DMS53 (cell line): ENCODE measurements at regions not wholly inside any gene's neighbourhood (a gene's known extent, or its start where the extent isn't known, plus 50 kb on each side); places are given as distances from the start of the nearest gene placed in this dataset.
"Not testable (repeated sequence)": the region's sequence is repeated elsewhere in the genome, so short reads cannot be mapped to it uniquely, and the experiment has no call there.

ENCODE experiments used
- DNase-seq: peaks from one replicate; lab custom pipeline; 2025; lab: John Stamatoyannopoulos, UW

DNA sequence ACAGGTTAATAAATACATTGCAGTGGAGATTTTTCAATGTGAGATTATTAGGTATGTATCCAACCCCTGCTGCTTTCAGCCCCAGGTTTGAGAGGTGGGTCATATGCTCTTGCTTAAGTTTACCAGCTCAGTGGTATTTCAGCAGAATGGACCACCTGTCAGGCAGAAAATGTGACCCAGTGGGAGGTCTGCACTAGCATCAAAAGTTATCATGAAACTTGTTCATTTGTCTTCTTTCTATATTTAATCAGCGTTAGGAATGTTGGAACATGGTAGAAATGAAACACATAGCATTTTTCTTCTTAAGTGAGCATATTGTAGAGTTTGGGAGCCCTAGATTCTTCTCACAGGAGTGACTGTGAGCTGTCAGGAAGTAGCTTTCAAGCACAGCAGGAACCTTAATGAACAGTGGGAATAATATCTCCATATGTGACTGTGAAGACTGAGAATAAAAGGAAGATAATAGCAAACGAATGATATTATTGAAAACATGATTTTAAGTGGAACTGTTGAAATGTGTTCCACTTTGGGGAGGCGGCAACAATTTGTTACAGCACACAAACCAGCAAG, 596.9 kb upstream of the CDH6 start:
- no peak for DNase-seq

DNA sequence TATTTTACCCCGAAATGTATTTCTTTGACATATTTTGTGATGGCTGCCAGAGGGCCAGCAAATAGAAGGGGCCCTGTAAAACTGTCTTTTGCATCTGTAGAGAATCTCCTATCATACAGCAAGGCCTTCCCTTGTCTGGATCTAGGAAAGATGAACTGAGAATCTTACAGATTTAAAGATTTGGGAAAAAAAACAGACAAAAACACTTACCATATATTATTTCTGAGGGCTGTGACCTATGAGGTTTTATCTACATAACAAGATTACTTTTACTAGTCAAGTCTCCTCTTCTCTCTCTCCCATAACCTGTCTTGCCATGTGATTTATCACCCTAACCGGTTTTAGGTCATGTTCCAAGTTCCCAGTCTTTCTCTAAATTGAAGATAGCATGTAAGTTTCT, 599.2 kb upstream of the CDH6 start:
- DNase-seq: no peak

DNA sequence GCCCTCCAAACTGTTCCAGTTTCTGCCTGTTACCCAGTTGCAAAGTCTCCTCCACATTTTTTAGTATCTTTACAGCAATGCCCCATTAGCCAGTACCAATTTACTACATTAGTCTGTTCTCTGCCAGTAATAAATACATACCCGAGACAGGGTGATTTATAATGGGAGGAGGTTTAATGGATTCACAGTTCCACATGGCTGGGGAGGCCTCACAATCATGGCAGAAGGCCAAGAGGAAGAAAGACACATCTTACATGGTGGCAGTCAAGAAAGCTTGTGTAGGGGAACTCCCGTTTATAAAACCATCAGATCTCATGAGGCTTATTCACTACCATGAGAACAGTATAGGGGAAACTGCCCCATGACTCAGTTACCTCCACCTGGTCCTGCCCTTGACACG, 600.7 kb upstream of the CDH6 start:
- DNase-seq: peak; percentile 12

DNA sequence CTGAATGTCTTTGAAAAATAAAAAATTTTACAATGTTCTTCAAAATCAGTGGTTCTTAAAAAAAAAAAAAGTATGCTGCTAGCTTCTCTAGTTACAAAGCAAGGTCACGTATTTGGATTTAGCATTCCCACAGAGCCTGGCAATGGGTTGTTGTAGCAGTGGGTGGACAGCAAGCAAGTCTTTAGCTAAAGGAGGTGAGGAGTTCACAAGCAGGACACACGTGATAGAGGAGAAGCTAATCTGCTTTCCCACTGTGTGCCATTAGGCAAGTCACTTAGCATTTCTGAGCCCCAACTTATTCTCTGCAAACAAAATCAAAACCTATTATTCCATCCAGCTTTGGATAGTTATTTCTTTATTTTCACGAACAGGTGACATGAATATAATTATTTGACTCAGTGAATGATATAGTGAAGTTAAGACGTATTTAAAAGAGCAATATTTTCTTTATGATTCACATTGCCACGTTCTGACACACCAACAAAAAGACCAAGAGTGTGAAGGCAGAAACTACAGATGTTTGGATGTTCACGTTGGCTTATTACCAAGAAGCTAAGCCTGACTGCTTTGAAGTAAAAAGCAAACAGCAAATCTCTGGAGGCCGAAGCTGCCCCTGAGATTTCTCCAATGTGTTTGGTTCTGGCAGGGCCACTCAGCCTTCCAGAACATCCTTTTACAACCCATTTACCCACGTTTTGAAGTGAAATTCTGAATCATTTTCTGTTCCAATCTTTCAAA, 612.1 kb upstream of the CDH6 start:
- DNase-seq: peak; percentile 42

DNA sequence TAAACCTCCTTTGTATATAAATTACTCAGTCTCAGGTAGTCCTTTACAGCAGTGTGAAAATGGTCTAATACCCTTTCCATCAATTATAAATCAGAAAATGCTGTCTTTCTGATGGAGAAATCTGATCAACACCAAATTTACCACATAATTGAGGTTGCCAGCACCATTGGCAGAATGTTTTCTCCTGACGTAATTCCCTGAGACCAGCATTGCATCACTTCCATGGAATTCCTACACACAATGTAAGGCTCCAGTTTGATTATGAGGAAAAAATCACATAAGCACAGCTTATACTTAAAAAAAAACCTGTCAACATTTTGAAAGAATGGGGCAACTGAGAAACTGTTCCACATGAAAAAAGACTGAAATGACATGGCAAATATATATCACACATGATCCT, 618.7 kb upstream of the CDH6 start:
- DNase-seq: no peak

DNA sequence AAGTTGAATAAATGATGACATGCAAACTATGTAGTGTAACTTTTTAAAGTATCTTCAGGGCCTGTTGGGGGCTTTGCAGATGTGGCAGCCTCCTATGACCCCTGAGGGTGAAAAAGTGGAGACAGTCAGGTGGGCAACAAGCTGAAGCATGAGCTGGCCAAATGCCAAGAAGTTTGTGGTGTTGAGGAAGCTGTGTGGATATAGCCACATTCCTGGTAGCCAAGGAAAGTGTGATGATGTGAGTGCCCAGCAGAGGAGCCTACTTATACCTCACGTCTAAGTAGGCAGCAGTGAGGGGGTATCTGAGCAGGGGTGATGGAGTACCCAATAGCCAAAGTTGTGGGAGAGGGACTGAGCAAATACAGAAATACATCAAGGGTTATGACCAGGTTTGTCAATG, 621.2 kb upstream of the CDH6 start:
- peak; percentile 12 for DNase-seq

DNA sequence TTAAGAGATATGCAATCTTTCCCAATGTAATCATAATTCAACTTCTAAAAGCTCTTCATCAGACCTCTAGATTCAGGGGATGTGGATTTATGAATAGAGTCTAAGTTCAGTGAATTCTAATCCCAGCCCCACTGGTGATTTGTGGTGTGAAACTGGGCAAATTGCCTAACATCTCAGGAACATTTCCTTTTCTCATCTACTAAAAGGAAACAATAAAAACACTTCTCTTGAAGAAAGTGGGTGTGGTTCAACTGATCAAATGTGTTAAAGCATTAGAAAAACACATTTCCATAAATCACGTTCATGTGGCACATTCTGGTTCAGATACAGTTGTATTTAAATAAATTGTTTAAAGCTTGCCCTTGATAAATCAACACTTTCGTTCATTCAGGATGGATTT, 631.7 kb upstream of the CDH6 start:
- DNase-seq: no peak

DNA sequence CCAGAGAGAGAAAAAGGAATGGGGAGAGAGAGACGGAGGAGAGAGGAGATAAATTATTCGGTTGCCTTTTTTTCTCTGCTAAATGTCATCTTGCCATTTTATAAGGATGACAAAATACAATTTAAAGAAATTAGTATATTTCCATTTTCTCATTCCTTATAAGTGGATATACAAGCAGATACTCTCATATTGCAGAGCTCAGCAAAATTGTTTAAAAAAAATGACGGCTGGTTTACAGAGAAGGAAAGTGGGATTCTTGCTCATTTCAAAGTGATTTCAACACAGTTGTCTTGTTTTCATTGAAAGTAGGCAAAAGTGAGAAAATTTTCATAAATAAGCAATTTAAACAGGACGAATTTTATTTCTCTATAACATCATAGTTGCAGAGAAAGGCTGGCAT, 641.9 kb upstream of the CDH6 start:
- no peak for DNase-seq

DNA sequence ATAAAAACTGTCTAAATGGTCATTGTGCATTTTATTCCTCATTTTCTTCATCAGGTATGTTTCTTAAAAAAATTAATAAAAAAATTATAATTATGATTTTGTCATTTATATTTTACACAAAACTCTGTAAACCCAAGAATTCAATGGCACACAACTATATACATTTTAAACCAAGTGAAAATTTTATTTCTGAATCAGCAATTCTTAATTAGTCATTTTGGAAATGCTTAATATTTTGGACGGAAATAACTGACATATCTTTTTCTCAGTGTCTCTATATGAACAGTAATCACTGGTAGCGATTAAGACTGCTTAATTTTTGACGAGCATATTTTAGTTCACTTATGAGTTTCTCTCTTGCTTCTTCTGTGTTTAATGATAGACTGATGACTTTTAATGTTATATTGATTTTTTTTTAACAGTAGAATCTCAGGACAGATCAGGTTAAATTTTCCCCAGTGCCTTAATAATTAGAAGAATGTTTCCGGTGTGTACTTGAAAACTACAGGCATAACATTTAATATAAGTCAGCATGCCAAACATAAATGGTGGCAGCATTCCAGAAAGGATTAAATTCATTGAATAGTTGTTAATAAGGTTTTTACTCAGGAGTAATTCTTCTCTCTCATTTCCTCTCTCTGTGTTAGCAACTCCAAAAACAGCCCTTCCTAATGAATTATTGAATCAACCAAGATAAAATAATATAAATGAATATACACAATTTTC, 644.7 kb upstream of the CDH6 start:
- no peak for DNase-seq

DNA sequence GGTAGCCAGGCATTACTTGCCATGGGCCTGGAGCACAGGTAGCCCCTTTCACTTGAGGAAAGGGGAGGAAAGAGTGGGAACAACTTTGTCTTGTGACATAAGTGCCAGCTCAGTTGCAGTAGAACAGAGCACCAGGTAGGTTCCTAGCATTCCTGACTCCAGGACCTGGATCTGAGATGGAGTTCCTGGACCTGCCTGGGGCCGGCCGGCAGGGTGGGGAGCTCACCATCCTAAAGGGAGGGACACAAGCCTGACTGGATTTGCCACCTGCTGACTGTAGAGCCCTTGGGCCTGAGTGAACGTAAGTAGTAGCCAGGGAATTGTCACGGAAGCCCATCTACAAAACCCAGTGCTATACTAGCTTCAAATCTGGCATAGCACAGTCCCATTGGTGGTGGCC, 653.3 kb upstream of the CDH6 start:
- no peak for DNase-seq

DNA sequence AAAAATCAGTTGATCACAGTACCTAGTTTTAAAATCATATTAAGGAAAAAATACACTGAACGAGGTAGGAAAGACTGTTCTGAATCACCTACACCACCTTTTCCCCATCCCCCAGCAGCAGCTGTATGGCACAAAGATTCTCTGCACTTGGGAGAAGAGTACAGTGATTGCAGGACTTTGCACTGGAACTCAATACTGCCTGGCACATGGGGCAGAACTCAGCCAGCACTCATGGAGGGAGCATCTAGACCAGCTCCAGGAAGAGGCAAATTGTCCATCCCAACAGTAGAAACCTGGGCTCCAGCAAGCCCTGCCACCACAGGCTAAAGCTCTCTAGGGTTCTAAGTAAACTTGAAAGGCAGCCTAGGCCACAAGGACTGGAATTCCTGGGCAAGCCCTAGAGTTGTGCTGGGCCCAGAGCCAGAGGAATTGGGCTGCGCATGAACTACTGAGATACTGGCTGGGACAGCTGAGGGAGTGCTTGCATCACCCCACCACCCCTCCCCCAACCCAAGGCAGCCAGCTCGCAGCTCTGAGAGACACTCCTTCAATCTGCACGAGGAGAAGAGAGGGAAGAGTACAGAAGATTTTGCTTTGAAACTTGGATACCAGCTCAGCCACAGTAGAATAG, 654.4 kb upstream of the CDH6 start:
- peak; percentile 22 for DNase-seq

DNA sequence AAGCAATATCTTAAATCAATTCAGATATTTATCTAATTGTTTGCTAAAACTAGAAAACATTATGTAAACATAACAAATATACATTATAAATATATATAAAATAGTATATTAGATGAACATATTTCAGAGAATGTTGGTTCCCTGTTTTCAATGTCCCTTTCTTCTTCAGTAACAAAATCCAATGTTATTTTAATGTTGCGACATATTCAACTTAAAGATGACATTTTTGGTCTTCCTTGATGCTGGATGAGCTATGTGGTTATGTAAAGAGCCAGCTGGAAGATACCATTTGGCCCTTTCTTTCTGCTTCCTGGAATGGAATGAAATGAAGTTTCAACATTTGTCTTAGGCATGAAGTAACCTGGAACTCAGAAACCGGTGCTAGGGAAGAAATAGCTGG, 668.1 kb upstream of the CDH6 start:
- no peak for DNase-seq

DNA sequence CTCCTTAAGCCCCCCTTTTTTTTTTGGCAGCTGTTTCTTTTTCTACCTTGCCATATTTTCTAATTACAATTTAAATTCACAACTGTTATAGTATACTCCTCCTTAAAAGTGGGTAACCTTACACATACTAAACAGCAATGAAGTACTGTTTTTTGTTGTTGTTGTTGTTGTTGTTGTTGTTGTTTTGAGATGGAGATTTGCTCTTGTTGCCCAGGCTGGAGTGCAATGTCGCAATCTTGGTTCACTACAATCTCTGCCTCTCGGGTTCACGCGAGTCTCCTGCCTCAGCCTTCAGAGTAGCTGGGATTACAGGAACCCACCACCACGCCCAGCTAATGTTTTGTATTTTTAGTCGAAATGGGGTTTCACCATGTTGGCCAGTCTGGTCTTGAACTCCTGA, 669.1 kb upstream of the CDH6 start:
- DNase-seq: no peak

DNA sequence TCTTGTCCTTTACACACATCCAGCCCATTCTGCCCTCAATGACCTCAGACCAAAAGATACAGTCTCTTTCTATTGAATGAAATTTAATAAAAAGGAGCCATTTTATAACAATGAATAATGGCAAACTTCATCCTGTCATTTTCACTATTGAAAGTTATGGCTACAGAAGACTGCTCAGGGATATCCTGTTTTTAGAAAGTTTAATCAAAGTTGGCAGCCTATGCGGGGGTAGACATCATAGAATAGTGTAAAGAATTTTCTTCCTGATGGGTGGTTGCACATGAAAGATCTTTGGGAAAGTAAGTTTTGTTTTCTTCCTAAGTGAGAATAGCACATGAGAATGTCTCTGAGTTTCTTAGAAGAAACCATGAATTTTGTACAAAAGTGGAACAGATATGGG, 670.4 kb upstream of the CDH6 start:
- no peak for DNase-seq

DNA sequence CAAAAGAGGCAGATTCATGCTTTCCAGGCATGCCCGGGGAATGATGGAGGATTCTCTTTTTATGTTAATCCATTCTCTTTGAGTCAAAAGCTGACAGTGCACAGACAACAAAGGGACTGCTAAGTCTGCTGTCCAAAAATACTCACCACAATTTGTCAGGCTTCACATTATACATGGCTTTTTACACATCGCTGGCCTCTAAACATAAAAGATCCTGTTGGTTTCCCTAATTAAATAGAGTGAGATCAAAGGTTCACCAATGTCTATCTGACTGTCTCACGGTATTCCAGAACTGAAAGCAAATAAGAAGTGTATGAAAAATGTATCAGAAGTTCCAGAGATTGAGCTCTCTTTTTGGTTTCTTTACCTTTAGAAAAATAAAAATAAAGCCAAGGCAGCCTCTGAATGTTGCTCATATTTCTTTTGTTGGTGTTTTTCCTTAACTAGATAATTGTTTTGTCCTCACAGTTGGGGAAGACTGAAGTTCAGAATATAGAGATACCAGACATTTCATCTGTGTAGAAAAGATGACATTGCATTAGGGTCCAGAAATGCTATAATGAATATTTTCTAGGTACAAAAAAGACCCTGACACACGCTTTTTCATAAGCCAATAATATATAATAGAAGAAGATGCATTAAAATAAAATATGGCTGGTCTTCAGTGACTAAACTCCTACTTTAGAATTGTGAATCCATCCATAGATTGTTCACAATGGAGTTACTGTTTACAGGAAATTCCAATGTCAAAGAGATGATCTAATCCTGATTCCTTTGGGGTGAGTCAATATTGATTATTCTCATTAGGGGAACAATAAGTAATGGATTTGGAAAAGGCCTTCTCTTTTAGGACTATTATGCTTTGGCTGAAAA, 688.2 kb upstream of the CDH6 start:
- peak; percentile 73 for DNase-seq

DNA sequence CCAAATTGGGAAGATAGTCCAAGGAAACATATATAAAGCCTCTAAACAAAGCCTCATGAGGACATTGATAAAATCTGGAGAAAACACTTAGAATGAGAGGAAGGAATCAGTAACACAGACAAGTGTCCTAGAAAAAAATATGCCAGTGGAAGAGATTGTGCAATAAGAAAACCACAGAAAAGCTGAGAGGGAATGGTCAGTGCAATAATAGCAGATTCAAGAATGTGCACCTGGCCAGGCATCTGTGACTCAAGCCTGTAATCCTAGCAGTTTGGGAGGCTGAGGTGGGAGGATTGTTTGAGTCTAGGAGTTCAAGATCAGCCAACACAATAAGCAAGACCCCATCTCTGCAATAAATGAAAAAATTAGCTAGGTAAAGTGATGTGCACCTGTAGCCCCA, 691.2 kb upstream of the CDH6 start:
- DNase-seq: peak; percentile 17

DNA sequence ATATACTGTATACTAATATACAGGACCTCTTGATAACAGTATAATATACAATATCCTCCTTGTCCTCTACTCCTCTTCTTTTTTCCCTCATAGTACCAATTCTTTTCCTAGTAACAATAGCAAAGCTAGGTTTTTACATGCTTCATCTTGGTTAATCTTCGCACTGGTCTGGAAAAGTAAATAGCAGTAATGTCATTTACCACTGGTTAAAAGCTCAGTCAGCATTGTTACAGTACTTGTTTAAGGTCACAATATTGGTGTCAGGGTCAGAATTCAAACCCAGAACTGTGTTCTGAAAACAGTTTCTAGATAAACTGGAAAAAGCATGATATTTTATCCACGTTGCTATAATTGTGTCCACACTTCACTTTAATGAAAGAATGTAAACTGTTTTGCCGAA, 692.4 kb upstream of the CDH6 start:
- no peak for DNase-seq

DNA sequence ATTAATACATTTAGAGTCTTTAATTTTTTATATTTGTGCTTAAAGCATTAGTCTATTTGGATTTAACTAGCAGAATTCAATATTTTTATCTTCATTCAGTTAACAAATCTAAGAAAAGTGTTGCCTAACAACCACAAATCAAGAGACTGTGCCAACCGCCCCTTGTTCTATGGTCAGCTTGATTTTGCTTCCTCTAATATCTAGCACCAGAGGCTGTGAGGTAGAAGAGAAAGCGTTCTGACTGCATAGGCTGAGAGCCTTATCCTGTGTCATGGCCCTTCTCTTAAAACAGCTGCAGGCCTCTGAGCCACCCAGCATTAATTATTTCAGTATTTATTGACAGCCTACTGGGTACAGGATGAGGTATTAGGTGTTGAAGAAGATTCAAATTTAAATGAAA, 693.0 kb upstream of the CDH6 start:
- DNase-seq: peak; percentile 27

DNA sequence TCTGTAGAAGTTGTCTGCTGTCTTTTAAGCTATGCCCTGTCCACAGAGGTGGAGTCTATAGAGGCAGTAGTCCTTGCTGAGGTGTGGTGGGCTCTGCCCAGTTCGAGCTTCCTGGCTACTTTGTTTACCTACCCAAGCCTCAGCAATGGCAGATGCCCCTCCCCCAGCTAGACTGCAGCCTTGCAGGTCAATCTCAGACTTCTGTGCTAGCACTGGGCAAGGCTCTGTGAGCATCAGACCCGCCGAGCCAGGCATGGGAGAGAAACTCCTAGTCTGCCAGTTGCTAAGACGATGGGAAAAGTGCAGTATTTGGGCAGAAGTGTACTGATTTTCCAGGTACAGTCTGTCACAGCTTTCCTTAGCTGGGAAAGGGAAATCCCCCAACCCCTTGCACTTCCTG, 694.1 kb upstream of the CDH6 start:
- no peak for DNase-seq

DNA sequence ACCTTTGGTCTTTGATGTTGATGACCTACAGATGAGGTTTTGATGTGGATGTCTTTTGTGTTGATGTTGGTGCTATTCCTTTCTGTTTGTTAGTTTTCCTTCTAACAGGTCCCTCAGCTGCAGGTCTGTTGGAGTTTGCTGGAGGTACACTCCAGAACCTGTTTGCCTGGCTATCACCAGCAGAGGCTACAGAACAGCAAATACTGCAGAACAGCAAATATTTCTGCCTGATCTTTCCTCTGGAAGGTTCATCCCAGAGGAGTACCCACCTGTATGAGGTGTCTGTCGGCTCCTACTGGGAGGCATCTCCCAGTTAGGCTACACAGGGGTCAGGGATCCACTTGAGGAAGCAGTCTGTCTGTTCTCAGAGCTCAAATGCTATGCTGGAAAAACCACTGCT, 694.5 kb upstream of the CDH6 start:
- DNase-seq: peak; percentile 52

DNA sequence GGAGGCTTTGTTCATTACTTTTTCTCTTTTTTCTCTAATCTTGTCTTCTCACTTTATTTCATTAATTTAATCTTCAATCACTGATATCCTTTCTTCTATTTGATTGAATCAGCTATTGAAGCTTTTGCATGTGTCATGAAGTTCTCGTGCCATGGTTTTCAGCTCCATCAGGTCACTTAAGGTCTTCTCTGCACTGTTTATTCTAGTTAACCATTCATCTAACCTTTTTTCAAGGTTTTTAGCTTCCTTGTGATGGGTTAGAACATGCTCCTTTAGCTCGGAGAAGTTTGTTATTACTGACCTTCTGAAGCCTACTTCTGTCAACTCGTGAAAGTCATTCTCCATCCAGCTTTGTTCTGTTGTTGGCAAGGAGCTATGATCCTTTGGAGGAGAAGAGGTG, 695.0 kb upstream of the CDH6 start:
- not testable (repeated sequence) for DNase-seq

DNA sequence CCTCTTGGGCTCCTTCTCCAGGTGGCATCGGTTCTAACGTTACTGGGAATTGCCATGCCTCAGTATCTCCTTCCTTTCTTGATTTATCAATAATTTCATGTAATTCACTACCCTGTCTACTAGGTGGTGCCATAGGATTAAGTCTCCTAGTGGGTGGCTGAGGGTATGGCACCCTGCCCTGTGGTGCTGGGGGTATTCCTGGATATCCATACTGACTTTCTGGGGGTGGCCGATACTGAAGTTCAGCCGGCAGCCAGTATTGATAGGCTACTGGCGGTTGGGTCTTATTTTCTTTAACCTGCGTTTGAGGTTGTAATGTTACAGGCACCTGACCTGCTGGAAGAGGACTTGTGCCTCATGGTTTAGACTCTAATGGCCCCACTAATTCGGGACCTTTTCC, 699.4 kb upstream of the CDH6 start:
- peak; percentile 23 for DNase-seq
